Esophagus muscularis mucosa (tissue), 4 donors: ENCODE measurements at regions not wholly inside any gene's neighbourhood (a gene's known extent, or its start where the extent isn't known, plus 50 kb on each side); places are given as distances from the start of the nearest gene placed in this dataset.

Experiments
- DNase-seq: peaks from one replicate; pipeline ENCODE4 v3.0.0-alpha.2; 2017; ENCODE audit errors: extremely low spot score
- H3K27ac ChIP-seq, 4 donors: fragments of 200-600 bp; sonication (generic); replicated peaks in 1 of 4; 1 replicate in 3 of 4; 2 replicates in 1 of 4; pipeline ENCODE4 v1.5.1; 2016 to 2019; ENCODE audit warnings: mild to moderate bottlenecking in 1 of 4
- H3K27me3 ChIP-seq, 4 donors: fragments of 200-600 bp; sonication (generic); one replicate each; pipeline versions ENCODE4 v1.5.1 to v1.6.0; 2016 to 2019
- H3K36me3 ChIP-seq, 4 donors: fragments of 200-600 bp; sonication (generic); one replicate each; pipeline ENCODE4 v1.5.1; 2016 to 2019
- H3K4me1 ChIP-seq, 4 donors: fragments of 200-600 bp; sonication (generic); one replicate each; pipeline ENCODE4 v1.5.1; 2016 to 2019
- H3K4me3 ChIP-seq, 4 donors: fragments of 200-600 bp; sonication (generic); 1 replicate in 2 of 4; 2 replicates in 2 of 4; pipeline ENCODE4 v1.5.1; 2016 to 2019; ENCODE audit warnings: mild to moderate bottlenecking in 4 of 4, moderate library complexity in 1 of 4
- H3K9me3 ChIP-seq, 4 donors: fragments of 200-600 bp; sonication (generic); 1 replicate in 3 of 4; 2 replicates in 1 of 4; pipeline ENCODE4 v1.5.1; 2016 to 2019
- EP300 ChIP-seq: sonication (generic); formaldehyde crosslinking; IDR thresholded peaks from one replicate; pipeline ENCODE4 v1.6.1; 2017; ENCODE audit warnings: antibody characterized with exemption
- POLR2A ChIP-seq: fragments of 450-650 bp; IDR thresholded peaks from one replicate; pipeline ENCODE4 v1.6.1; 2017; ENCODE audit warnings: antibody characterized with exemption, moderate library complexity, mild to moderate bottlenecking, low read depth
- POLR2AphosphoS5 ChIP-seq, 2 donors: sonication (generic); formaldehyde crosslinking; IDR thresholded peaks; one replicate each; pipeline ENCODE4 v1.6.1; 2017; ENCODE audit warnings: antibody characterized with exemption in 2 of 2
- WGBS: methylation state at CpG from one replicate; pipeline ENCODE4 v1.1.5; 2018; 5-methylcytosine and 5-hydroxymethylcytosine counted together
- intact Hi-C: fragments of 100-400 bp; cut with DNase I; formaldehyde crosslinking; loops from one replicate; pipeline ENCODE4 v1.15.1; 2023
- TF ChIP-seq, protein P1 (sequence below), 3 experiments: fragments of 200-600 bp in 2 of 3; fragments of 450-650 bp in 1 of 3; sonication (generic) in 2 of 3; IDR thresholded peaks; one replicate each; pipeline ENCODE4 v1.5.1; 2017 to 2019; ENCODE audit warnings: antibody characterized with exemption in 3 of 3, mild to moderate bottlenecking in 2 of 3, moderate library complexity in 1 of 3

DNA sequence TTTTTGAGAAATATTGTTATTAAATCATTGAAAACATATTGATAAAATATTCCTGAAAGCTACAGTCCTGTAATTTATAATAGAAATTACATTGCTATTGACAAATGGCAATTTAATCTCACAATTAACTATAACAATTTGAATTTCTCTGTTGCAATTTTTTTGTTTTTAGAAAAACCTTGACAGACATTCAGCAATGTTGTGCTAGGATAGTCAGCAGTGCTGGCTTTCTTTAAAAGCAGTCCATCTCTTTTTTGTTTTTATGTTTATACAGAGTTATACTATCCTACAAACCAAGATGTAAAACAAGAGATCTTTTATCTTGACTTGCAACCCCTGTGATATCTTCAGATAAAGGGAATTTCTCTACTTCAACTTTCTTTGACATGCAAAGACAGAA, 93.1 kb downstream of the TUSC7 start:
- intact Hi-C loops, result no loop called here
- H3K4me1 ChIP-seq, result no peaks in the 10 kb centered on the region
- TF ChIP-seq, protein P1, sequence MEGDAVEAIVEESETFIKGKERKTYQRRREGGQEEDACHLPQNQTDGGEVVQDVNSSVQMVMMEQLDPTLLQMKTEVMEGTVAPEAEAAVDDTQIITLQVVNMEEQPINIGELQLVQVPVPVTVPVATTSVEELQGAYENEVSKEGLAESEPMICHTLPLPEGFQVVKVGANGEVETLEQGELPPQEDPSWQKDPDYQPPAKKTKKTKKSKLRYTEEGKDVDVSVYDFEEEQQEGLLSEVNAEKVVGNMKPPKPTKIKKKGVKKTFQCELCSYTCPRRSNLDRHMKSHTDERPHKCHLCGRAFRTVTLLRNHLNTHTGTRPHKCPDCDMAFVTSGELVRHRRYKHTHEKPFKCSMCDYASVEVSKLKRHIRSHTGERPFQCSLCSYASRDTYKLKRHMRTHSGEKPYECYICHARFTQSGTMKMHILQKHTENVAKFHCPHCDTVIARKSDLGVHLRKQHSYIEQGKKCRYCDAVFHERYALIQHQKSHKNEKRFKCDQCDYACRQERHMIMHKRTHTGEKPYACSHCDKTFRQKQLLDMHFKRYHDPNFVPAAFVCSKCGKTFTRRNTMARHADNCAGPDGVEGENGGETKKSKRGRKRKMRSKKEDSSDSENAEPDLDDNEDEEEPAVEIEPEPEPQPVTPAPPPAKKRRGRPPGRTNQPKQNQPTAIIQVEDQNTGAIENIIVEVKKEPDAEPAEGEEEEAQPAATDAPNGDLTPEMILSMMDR (IDR thresholded peaks at IDR 0.05), result no peak
- TF ChIP-seq POLR2AphosphoS5 (IDR thresholded peaks at IDR 0.05) (no peak), EP300 (no peak), POLR2A (no peak)
- H3K27me3 ChIP-seq, result no peaks in the 10 kb centered on the region
- H3K27ac ChIP-seq, result no peak overlapping the region
- no peaks in the 10 kb centered on the region for H3K36me3 ChIP-seq
- peaks cover 0 to 4% (median 0%) of the 10 kb centered on the region in 4 donors for H3K9me3 ChIP-seq
- DNase-seq, result no peak
- H3K4me3 ChIP-seq, result no peak overlapping the region

DNA sequence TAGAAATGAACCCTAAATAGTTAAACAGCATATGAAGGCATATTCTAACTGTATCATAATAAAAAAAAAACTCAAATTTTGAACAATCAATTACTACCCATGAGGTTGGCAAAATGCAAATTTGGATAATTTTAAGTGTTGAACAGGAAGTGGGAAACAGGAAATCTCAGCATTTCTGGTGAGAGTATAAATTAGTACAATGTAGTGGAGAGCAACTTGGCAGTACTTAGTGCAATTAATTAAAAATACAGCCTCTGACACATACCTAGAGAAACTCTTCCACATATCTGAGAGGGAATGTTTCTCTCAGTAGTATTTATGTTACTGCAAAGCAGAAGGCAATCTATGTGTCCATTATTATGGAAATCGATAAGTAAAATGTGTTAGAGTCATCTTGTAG, 96.8 kb downstream of the TUSC7 start:
- Histone ChIP-seq H3K4me3 (no peak overlapping the region), H3K4me1 (no peaks in the 10 kb centered on the region), H3K36me3 (no peaks in the 10 kb centered on the region), H3K9me3 (peaks cover 0 to 4% (median 2%) of the 10 kb centered on the region in 4 donors), H3K27me3 (no peaks in the 10 kb centered on the region), H3K27ac (no peak overlapping the region)
- intact Hi-C loops, result no loop called here
- no peak for TF ChIP-seq POLR2A
- TF ChIP-seq, protein P1 (IDR thresholded peaks at IDR 0.05), result no peak
- TF ChIP-seq POLR2AphosphoS5 (IDR thresholded peaks at IDR 0.05), result no peak
- 93% methylated on average over 1 of the region's 1 CpG for WGBS
- DNase-seq, result no peak

DNA sequence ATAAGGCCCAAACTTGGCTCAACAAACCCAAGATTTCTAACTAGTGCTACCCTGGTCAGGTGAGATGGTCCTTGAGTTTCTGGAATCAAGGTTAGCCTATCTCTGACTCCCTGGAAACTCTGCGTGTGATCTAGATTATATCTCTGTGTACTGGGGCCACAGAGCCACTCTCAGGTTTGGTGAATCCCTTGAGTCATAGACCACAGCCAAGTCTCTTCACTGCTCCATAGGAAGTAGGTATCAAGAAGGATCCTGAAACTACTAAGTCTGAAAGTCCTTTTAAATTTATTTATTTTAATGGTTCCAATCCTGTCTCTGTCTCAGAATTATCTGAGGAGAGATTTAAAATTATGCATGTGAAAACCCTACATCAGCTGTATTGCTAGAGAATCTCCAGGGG, 99.1 kb downstream of the TUSC7 start:
- TF ChIP-seq, protein P1 (IDR thresholded peaks at IDR 0.05), result no peak
- TF ChIP-seq POLR2AphosphoS5 (IDR thresholded peaks at IDR 0.05), result no peak
- TF ChIP-seq EP300, result no peak
- no peak for TF ChIP-seq POLR2A
- intact Hi-C loops, result no loop called here
- H3K27me3 ChIP-seq, result no peaks in the 10 kb centered on the region
- no peak for DNase-seq
- H3K27ac ChIP-seq, result no peak overlapping the region
- peaks cover 0 to 1% (median 0%) of the 10 kb centered on the region in 4 donors for H3K4me1 ChIP-seq
- peaks cover 0 to 3% (median 0%) of the 10 kb centered on the region in 4 donors for H3K9me3 ChIP-seq
- no peaks in the 10 kb centered on the region for H3K36me3 ChIP-seq
- WGBS, result 80% methylated on average over 1 of the region's 1 CpG
- H3K4me3 ChIP-seq, result no peak overlapping the region

DNA sequence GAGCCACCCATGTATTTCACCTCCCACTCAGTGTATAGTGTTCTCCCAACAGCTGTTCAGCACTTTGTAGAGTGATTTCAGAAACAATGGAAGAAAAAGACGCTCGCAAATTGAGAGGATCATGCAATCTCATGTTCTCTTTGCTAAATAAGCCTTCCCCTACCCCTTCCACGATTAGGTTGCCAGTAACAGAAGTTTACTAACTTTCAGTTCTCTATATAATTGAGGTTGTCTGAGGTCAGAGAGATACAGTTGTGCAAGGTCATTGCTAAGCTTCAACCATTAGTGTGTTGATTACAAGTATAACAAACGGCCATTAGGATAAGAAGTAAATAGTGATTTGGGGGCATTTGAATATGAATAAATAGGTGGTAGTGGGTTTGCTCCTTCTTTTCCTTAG, 99.6 kb downstream of the TUSC7 start:
- H3K27me3 ChIP-seq, result no peaks in the 10 kb centered on the region
- peaks cover 0 to 3% (median 0%) of the 10 kb centered on the region in 4 donors for H3K9me3 ChIP-seq
- peaks cover 0 to 6% (median 0%) of the 10 kb centered on the region in 4 donors for H3K4me1 ChIP-seq
- no peaks in the 10 kb centered on the region for H3K36me3 ChIP-seq
- WGBS, result 78% methylated on average over 4 of the region's 4 CpGs
- H3K4me3 ChIP-seq, result no peak overlapping the region
- no peak overlapping the region for H3K27ac ChIP-seq
- no peak for DNase-seq
- TF ChIP-seq POLR2AphosphoS5 (IDR thresholded peaks at IDR 0.05), result no peak
- TF ChIP-seq, protein P1 (IDR thresholded peaks at IDR 0.05), result no peak
- TF ChIP-seq POLR2A, result no peak
- TF ChIP-seq EP300, result no peak
- intact Hi-C loops, result no loop called here

DNA sequence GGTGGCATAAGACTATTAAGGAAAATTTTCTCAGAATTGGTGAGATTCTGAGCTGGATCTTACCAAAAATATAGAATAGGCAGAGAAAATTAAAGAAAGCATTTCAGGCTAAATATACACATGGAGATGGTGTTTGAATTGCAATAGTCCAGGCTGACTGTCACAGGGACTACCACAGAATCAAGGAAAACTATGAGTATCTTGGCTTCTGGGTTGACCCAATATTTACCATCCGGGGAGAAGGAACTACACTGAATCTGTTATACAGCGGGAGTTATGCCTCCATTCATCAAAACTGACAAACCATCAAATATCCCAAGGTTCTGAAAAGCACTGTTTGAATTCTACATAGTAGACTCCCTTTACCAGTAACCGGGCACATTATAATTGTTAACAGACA, 102.2 kb downstream of the TUSC7 start:
- WGBS, result 87% methylated on average over 3 of the region's 3 CpGs
- peaks cover 0 to 3% (median 0%) of the 10 kb centered on the region in 4 donors for H3K9me3 ChIP-seq
- TF ChIP-seq POLR2A (no peak), EP300 (no peak), POLR2AphosphoS5 (IDR thresholded peaks at IDR 0.05) (no peak)
- TF ChIP-seq, protein P1 (IDR thresholded peaks at IDR 0.05), result no peak

More for the DNA sequence above, 102.2 kb downstream of the TUSC7 start:
- Histone ChIP-seq H3K4me3 (no peak overlapping the region), H3K27me3 (no peaks in the 10 kb centered on the region), H3K27ac (no peak overlapping the region), H3K4me1 (peaks cover 0 to 31% (median 22%) of the 10 kb centered on the region in 4 donors), H3K36me3 (no peaks in the 10 kb centered on the region)
- intact Hi-C loops, result no loop called here
- DNase-seq, result no peak
